ENCODE measurements at regions not wholly inside any gene's neighbourhood (a gene's known extent, or its start where the extent isn't known, plus 50 kb on each side); places are given as distances from the start of the nearest gene placed in this dataset.

DNA sequence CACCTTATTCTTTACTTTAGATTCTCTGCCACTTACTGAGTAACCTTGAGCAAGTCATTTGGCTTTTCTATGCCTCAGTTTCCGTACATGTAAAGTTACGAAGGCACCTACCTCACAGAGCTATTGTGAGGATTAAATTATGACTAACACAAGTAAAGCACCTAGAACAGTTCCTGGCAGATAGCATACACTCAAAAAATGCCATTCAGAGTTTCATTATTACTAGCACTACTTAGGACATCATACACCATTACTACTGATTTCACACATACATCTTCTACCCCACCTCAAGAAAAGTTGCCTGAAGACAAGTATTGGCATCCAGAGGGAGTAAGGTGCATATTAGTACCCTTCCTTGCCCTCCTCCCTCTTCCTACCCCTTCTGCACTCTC is 107.8 kb downstream of the OGFRL1 start:
- TF ChIP-seq JUN (IDR thresholded peaks at IDR 0.05; ENCODE audit: borderline replicate concordance, insufficient read depth, insufficient read length, low read depth) (no peak), POLR2A (IDR thresholded peaks at IDR 0.05; ENCODE audit: low read depth, low read length) (no peak), FOS (IDR thresholded peaks at IDR 0.05; ENCODE audit: borderline replicate concordance, insufficient read depth, low read length) (no peak), POLR2AphosphoS5 (IDR thresholded peaks at IDR 0.05; ENCODE audit: insufficient read depth, low read depth, low read length) (no peak), EZH2 (IDR thresholded peaks at IDR 0.05; ENCODE audit: borderline replicate concordance, low read depth, low read length, severe bottlenecking) (no peak), MYC (IDR thresholded peaks at IDR 0.05; ENCODE audit: low read depth, low read length) (no peak), GATA2 (IDR thresholded peaks at IDR 0.05; ENCODE audit: insufficient read depth, insufficient read length, low read depth, low read length) (no peak)
- TF ChIP-seq, protein P1, sequence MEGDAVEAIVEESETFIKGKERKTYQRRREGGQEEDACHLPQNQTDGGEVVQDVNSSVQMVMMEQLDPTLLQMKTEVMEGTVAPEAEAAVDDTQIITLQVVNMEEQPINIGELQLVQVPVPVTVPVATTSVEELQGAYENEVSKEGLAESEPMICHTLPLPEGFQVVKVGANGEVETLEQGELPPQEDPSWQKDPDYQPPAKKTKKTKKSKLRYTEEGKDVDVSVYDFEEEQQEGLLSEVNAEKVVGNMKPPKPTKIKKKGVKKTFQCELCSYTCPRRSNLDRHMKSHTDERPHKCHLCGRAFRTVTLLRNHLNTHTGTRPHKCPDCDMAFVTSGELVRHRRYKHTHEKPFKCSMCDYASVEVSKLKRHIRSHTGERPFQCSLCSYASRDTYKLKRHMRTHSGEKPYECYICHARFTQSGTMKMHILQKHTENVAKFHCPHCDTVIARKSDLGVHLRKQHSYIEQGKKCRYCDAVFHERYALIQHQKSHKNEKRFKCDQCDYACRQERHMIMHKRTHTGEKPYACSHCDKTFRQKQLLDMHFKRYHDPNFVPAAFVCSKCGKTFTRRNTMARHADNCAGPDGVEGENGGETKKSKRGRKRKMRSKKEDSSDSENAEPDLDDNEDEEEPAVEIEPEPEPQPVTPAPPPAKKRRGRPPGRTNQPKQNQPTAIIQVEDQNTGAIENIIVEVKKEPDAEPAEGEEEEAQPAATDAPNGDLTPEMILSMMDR (IDR thresholded peaks at IDR 0.05; ENCODE audit: extremely low read depth in 1 of 2, insufficient read depth in 1 of 2, low read depth in 1 of 2, low read length in 2 of 2), result no peak
- TF ChIP-seq, protein P2, sequence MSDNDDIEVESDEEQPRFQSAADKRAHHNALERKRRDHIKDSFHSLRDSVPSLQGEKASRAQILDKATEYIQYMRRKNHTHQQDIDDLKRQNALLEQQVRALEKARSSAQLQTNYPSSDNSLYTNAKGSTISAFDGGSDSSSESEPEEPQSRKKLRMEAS (IDR thresholded peaks at IDR 0.05; ENCODE audit: insufficient read depth, insufficient read length), result no peak
